GM10266 (cell line): ENCODE measurements at regions not wholly inside any gene's neighbourhood (a gene's known extent, or its start where the extent isn't known, plus 50 kb on each side); places are given as distances from the start of the nearest gene placed in this dataset.

Experiments
- DNase-seq: peaks from one replicate; pipeline ENCODE4 v3.0.0; 2012; ENCODE audit errors: extremely low spot score
- CTCF ChIP-seq: IDR thresholded peaks from 2 replicates; pipeline ENCODE4 v1.5.1; 2012; ENCODE audit warnings: mild to moderate bottlenecking, low read depth; ENCODE audit not compliant: control insufficient read depth, insufficient read depth; ENCODE audit errors: missing control alignments

- no peak for TF ChIP-seq CTCF
- no peak for DNase-seq
These were observed 400.9 kb upstream of the SEMA3D start for GRCh38 chr7:85587785-85588184.

GRCh38 chr7:85586091-85586490, 399.2 kb upstream of the SEMA3D start:
- no peak for TF ChIP-seq CTCF

GRCh38 chr7:85583131-85583953, 396.5 kb upstream of the SEMA3D start:
- no peak for DNase-seq

More at GRCh38 chr7:85586091-85586490, 399.2 kb upstream of the SEMA3D start:
- DNase-seq: no peak

GRCh38 chr7:85573844-85574243, 387.0 kb upstream of the SEMA3D start:
- TF ChIP-seq CTCF: no peak
- no peak for DNase-seq

More at GRCh38 chr7:85583131-85583953, 396.5 kb upstream of the SEMA3D start:
- no peak for TF ChIP-seq CTCF

GRCh38 chr7:85573346-85573745, 386.5 kb upstream of the SEMA3D start:
- TF ChIP-seq CTCF: no peak
- DNase-seq: no peak

- TF ChIP-seq CTCF: no peak
- no peak for DNase-seq
These were observed 384.0 kb upstream of the SEMA3D start for GRCh38 chr7:85570898-85571297.

GRCh38 chr7:85567983-85568382, 381.1 kb upstream of the SEMA3D start:
- TF ChIP-seq CTCF: no peak
- no peak for DNase-seq
